ENCODE measurements at regions not wholly inside any gene's neighbourhood (a gene's known extent, or its start where the extent isn't known, plus 50 kb on each side); places are given as distances from the start of the nearest gene placed in this dataset.

DNA sequence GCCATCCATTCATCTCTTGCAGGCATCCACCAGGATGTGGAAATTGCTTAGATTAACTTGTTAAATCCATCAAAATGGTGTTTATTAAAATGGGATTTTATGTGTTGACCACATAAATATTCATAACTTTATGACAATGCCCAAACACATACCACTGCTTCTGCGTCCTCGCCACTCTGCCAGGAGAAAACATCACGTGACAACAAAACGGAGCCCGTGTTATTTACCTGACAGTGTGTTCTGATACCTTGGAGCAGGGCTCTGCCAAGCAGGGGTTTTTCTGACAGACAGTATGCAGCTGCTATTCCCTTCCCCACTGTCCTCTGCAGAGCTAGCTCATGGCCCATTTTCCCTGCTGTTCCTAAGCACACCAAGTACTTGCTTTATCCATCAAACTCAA lies 279.5 kb upstream of the CHD6 start:
- BruUV-seq (replicated peaks): no TSS peak

More for the DNA sequence above, 279.5 kb upstream of the CHD6 start:
- Histone ChIP-seq H3K4me2 (ENCODE audit: control insufficient read depth, insufficient read depth) (no peak overlapping the region), H3K27ac (ENCODE audit: control insufficient read depth, insufficient read depth) (no peak overlapping the region), H3K9me3 (replicated peaks; ENCODE audit: control insufficient read depth, insufficient read depth, low read length) (no peaks in the 10 kb centered on the region), H3K79me2 (ENCODE audit: control insufficient read depth, insufficient read depth, low read length) (no peaks in the 10 kb centered on the region), H3K9ac (ENCODE audit: control insufficient read depth, insufficient read depth, low read length) (no peak overlapping the region), H3K27me3 (replicated peaks in 1 of 2; ENCODE audit: control insufficient read depth in 2 of 2, insufficient read depth in 2 of 2, low read length in 1 of 2) (no peaks in the 10 kb centered on the region; a peak in 1 of 4 replicates), H2AFZ (ENCODE audit: control insufficient read depth, low read depth, low read length) (no peak overlapping the region), H4K20me1 (ENCODE audit: control insufficient read depth, insufficient read depth) (no peaks in the 10 kb centered on the region), H3K36me3 (ENCODE audit: control insufficient read depth in 2 of 2, insufficient read depth in 2 of 2, low read length in 1 of 2) (no peaks in the 10 kb centered on the region), H3K4me3 (no peak overlapping the region), H3K4me1 (ENCODE audit: control insufficient read depth, insufficient read depth, low read length) (no peaks in the 10 kb centered on the region)
- RAD21 ChIA-PET (ENCODE audit: unreplicated experiment): no interaction called here
- CTCF ChIA-PET: no interaction called here
- DNase-seq (ENCODE audit: low read depth, low spot score): no peak
- no peak for ATAC-seq
- TF ChIP-seq STAT3 (IDR thresholded peaks at IDR 0.05; ENCODE audit: low read depth, low read length) (no peak), EED (IDR thresholded peaks at IDR 0.05; ENCODE audit: low read depth) (no peak), LARP7 (IDR thresholded peaks at IDR 0.05) (no peak), ZNF622 (IDR thresholded peaks at IDR 0.05) (no peak), JUNB (IDR thresholded peaks at IDR 0.05) (no peak)
- TF ChIP-seq, protein P1, sequence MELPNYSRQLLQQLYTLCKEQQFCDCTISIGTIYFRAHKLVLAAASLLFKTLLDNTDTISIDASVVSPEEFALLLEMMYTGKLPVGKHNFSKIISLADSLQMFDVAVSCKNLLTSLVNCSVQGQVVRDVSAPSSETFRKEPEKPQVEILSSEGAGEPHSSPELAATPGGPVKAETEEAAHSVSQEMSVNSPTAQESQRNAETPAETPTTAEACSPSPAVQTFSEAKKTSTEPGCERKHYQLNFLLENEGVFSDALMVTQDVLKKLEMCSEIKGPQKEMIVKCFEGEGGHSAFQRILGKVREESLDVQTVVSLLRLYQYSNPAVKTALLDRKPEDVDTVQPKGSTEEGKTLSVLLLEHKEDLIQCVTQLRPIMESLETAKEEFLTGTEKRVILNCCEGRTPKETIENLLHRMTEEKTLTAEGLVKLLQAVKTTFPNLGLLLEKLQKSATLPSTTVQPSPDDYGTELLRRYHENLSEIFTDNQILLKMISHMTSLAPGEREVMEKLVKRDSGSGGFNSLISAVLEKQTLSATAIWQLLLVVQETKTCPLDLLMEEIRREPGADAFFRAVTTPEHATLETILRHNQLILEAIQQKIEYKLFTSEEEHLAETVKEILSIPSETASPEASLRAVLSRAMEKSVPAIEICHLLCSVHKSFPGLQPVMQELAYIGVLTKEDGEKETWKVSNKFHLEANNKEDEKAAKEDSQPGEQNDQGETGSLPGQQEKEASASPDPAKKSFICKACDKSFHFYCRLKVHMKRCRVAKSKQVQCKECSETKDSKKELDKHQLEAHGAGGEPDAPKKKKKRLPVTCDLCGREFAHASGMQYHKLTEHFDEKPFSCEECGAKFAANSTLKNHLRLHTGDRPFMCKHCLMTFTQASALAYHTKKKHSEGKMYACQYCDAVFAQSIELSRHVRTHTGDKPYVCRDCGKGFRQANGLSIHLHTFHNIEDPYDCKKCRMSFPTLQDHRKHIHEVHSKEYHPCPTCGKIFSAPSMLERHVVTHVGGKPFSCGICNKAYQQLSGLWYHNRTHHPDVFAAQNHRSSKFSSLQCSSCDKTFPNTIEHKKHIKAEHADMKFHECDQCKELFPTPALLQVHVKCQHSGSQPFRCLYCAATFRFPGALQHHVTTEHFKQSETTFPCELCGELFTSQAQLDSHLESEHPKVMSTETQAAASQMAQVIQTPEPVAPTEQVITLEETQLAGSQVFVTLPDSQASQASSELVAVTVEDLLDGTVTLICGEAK (IDR thresholded peaks at IDR 0.05; ENCODE audit: borderline replicate concordance): no peak
- TF ChIP-seq, protein P2, sequence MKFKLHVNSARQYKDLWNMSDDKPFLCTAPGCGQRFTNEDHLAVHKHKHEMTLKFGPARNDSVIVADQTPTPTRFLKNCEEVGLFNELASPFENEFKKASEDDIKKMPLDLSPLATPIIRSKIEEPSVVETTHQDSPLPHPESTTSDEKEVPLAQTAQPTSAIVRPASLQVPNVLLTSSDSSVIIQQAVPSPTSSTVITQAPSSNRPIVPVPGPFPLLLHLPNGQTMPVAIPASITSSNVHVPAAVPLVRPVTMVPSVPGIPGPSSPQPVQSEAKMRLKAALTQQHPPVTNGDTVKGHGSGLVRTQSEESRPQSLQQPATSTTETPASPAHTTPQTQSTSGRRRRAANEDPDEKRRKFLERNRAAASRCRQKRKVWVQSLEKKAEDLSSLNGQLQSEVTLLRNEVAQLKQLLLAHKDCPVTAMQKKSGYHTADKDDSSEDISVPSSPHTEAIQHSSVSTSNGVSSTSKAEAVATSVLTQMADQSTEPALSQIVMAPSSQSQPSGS (IDR thresholded peaks at IDR 0.05; ENCODE audit: low read length): no peak
- TF ChIP-seq, protein P3, sequence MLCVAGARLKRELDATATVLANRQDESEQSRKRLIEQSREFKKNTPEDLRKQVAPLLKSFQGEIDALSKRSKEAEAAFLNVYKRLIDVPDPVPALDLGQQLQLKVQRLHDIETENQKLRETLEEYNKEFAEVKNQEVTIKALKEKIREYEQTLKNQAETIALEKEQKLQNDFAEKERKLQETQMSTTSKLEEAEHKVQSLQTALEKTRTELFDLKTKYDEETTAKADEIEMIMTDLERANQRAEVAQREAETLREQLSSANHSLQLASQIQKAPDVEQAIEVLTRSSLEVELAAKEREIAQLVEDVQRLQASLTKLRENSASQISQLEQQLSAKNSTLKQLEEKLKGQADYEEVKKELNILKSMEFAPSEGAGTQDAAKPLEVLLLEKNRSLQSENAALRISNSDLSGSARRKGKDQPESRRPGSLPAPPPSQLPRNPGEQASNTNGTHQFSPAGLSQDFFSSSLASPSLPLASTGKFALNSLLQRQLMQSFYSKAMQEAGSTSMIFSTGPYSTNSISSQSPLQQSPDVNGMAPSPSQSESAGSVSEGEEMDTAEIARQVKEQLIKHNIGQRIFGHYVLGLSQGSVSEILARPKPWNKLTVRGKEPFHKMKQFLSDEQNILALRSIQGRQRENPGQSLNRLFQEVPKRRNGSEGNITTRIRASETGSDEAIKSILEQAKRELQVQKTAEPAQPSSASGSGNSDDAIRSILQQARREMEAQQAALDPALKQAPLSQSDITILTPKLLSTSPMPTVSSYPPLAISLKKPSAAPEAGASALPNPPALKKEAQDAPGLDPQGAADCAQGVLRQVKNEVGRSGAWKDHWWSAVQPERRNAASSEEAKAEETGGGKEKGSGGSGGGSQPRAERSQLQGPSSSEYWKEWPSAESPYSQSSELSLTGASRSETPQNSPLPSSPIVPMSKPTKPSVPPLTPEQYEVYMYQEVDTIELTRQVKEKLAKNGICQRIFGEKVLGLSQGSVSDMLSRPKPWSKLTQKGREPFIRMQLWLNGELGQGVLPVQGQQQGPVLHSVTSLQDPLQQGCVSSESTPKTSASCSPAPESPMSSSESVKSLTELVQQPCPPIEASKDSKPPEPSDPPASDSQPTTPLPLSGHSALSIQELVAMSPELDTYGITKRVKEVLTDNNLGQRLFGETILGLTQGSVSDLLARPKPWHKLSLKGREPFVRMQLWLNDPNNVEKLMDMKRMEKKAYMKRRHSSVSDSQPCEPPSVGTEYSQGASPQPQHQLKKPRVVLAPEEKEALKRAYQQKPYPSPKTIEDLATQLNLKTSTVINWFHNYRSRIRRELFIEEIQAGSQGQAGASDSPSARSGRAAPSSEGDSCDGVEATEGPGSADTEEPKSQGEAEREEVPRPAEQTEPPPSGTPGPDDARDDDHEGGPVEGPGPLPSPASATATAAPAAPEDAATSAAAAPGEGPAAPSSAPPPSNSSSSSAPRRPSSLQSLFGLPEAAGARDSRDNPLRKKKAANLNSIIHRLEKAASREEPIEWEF (IDR thresholded peaks at IDR 0.05; ENCODE audit: insufficient replicate concordance, low read depth, low read length): no peak
- TF ChIP-seq, protein P4, sequence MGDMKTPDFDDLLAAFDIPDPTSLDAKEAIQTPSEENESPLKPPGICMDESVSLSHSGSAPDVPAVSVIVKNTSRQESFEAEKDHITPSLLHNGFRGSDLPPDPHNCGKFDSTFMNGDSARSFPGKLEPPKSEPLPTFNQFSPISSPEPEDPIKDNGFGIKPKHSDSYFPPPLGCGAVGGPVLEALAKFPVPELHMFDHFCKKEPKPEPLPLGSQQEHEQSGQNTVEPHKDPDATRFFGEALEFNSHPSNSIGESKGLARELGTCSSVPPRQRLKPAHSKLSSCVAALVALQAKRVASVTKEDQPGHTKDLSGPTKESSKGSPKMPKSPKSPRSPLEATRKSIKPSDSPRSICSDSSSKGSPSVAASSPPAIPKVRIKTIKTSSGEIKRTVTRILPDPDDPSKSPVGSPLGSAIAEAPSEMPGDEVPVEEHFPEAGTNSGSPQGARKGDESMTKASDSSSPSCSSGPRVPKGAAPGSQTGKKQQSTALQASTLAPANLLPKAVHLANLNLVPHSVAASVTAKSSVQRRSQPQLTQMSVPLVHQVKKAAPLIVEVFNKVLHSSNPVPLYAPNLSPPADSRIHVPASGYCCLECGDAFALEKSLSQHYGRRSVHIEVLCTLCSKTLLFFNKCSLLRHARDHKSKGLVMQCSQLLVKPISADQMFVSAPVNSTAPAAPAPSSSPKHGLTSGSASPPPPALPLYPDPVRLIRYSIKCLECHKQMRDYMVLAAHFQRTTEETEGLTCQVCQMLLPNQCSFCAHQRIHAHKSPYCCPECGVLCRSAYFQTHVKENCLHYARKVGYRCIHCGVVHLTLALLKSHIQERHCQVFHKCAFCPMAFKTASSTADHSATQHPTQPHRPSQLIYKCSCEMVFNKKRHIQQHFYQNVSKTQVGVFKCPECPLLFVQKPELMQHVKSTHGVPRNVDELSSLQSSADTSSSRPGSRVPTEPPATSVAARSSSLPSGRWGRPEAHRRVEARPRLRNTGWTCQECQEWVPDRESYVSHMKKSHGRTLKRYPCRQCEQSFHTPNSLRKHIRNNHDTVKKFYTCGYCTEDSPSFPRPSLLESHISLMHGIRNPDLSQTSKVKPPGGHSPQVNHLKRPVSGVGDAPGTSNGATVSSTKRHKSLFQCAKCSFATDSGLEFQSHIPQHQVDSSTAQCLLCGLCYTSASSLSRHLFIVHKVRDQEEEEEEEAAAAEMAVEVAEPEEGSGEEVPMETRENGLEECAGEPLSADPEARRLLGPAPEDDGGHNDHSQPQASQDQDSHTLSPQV (IDR thresholded peaks at IDR 0.05): no peak
- 6% methylated on average over 5 of the region's 5 CpGs for WGBS (ENCODE audit: insufficient coverage, insufficient replicate concordance, low lambda C conversion rate, missing lambda C conversion rate)
- no peak for FAIRE-seq
- in situ Hi-C loops (cut with MboI) (no loop called here), intact Hi-C loops (cut with micrococcal nuclease; ENCODE audit: unreplicated experiment) (no loop called here)
- POLR2A ChIA-PET: no interaction called here
- SMC1A ChIA-PET (ENCODE audit: uncharacterized antibody, unreplicated experiment): interaction anchor here (1.3 kb wide), 1 partner anchor 8 kb away, joined by 5 read pairs; no protein-coding TSS in a partner anchor
